CD4-positive, alpha-beta T cell treated with Interleukin-21 for 1 hour (primary cell): ENCODE measurements at regions not wholly inside any gene's neighbourhood (a gene's known extent, or its start where the extent isn't known, plus 50 kb on each side); places are given as distances from the start of the nearest gene placed in this dataset.

Experiments used
- DNase-seq: peaks from one replicate; pipeline ENCODE4 v3.0.0-alpha.2; 2020

DNA sequence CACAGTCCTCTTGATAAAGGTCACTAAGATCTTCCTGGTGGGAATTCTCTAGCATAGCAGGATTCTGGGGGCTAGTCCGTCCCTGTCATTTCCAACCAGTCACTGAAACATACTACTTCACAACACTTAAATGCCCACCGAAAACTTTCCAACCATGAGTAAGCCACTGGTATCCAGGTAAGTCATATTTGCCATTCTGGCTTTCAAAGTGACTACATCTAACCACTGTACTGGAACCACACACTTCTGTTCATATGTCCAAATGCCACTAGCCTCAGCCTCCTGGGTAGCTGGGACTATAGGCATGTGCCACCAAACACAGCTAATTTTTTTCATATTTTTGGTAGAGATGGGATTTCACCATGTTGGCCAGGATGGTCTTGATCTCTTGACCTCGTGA is 64.3 kb upstream of the VANGL1 start:
- no peak for DNase-seq

- no peak for DNase-seq
Measured at GRCh38 chr1:115575661-115576060, 66.1 kb upstream of the VANGL1 start.

- no peak for DNase-seq
Measured at GRCh38 chr1:115572710-115573109, 69.1 kb upstream of the VANGL1 start.

DNA sequence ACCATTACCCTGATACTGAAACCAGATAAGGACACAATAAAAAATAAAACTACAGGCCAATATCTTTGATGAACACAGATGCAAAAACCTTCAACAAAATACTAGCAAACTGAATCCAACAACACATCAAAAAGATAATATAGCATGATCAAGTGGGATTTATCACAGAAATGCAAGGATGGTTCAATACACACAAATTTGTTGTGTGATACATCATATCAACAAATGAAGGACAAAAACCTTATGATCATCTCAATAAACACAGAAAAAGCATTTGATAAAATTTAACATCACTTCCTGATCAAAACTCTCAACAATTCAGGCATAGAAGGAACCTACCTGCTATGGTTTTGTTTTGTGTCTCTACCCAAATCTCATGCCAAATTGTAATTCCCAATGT is 74.3 kb upstream of the VANGL1 start:
- DNase-seq, result no peak

DNA sequence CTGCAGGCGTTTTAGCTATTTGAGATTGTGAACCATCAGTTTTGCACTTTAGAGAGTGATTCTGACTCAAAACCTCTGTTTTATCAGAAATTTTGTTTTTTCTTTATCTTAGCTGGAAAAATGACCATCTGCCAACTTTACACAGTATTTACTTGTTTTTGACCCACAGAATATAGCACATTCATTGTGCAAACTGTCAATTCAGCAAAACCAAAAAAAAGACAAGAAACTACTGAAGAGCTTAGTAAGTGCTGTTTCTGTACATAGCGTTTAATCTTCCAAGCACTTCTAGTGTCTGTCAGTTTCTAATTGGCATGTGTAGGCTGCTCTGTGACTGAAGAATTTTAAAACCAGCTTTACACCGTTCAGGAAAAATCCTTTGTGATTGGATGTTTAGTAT is 76.0 kb upstream of the VANGL1 start:
- DNase-seq, result no peak

DNA sequence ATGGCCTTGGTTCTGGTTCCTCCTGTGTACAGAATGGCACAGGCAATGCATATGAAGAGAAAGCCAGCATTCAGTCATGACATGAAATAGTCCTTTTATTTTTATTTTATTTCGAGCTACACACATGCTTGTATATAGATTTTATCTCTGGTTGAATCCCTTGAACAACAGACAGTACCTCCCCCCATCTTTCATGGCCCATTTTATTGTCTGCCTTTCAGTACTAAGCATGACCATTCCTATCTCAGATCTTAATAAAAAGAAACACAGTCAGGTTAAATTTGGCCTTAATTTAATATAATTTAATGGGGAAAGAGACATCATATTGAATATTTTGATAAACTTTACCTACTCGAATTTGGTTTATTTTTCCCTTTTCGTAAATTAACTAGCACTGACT is 76.4 kb upstream of the VANGL1 start:
- no peak for DNase-seq

GRCh38 chr1:115564201-115564600 is 77.6 kb upstream of the VANGL1 start:
- no peak for DNase-seq

- no peak for DNase-seq
Measured at GRCh38 chr1:115560027-115560426, 81.7 kb upstream of the VANGL1 start.

DNA sequence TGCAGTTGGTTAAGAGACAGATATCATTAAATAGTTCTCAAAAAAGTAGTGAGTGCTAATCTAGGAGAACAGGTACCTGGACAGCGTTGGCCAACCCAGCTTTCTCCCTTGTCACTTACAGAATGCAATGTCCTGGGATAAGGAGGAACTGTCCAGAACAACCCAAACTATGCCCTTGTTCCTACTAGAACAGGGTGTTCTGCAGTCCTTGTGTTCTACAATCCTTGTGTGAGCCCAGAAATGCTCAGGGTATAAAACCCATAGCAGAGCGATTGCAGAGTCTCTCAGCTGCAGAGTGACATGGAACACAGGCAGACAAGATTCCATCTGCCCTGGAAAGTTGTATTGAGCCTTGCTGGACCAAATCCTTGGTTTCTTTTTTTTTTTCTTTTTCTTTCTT is 83.5 kb upstream of the VANGL1 start:
- no peak for DNase-seq

DNA sequence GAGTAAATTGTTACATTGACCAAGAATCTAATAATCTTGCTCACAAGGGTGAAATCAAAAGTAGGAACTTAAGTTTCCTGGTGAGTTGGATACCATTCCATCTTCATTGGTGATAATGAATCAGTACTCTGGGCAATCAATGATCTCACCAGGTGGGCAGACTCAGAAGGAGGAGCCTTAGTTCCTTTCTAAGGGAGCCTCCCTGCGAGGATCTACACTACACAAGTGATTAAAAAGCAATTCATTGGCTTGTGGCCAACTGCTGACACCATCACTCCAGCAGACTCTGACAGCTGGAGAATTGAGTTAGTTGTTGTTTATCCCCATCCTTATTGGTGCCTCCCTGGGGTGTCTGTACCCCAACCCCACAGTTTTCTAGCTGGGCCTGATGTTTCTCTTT is 84.1 kb upstream of the VANGL1 start:
- no peak for DNase-seq

DNA sequence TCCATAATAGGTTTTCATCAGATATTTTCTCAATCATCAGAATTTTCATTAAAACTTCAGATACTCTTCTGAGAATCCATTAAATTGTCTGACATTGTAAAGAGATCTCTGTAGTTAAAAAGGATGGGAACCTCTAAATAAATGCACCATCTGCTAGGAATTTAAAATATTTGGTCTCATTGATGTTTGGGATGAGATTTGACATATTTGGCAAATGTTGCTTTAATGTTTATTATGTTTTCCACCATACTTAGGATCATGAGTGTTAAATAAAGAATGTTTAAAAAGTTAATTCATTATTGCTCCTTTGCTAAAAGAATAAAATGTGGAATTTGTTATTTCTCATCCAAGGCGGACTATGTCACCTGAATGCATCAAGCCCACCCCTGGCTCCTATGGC is 85.5 kb upstream of the VANGL1 start:
- no peak for DNase-seq

DNA sequence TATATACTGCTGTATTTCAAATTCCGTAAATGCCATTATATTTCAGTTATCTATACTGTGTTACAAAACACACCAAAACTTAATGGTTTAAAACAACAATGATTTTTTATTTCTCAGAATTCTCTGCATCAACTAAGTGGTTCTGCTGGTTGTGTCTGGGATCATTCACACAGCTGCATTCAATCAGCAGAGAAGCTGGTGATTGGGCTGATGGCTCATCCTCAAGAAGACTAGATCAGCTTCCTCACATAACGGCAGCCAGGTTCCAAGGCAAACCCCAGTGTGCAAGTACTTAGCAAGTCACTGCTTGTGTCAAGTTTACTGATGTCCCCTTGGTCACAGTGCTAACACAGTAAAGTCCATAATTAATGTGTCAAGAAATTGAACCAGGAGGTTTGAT is 86.3 kb upstream of the VANGL1 start:
- DNase-seq, result no peak

GRCh38 chr1:115547696-115548095 is 94.1 kb upstream of the VANGL1 start:
- DNase-seq, result no peak

- DNase-seq, result no peak
Measured at GRCh38 chr1:115546846-115547245, 94.9 kb upstream of the VANGL1 start.

DNA sequence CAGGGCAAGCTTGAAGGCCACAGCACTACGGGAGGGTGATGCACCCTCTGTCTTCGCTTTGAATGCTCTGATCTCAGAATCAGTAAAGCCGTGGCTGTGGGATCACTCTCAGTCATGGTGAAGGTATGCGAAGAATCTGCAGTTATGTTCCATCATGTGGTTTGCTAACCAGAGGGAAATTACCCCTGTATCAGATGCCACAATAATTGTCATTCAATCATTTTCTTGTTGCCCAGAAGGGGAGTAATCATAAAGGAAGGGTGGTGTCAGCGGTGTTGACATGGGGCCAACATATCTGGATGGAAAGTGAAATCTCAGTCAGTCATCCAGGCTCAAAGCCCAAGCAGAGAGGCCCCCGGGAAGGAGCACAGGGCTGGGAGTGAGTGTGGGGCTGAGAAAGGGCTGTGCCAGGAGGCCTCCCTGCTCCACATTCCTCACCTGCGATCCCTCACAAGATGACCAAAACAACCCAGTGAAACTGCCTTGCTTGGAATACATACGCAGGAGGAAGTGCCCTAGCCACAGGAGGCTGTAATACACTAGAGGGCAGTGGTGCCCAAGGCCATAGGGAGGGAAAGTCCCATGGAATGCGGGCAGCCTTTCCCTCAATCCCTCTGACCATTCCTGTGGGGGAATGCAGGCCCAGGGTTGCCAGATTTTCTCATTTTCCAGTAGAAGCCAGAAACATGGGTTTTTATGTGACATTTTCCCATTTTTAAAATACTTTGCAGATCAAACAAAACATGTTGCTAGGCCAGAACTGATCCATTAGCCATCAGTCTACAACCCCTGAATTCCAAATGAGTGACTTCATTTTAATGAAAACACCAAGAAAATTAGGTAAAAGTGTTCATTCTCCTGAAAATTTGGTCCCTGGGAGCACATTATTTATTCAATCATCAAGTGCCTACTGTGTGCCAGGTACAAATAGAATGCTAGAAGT is 95.7 kb upstream of the VANGL1 start:
- no peak for DNase-seq

GRCh38 chr1:115545096-115545720 is 96.6 kb upstream of the VANGL1 start:
- DNase-seq, result no peak

- no peak for DNase-seq
Measured at GRCh38 chr1:115544131-115544530, 97.6 kb upstream of the VANGL1 start.

GRCh38 chr1:115543247-115543646 is 98.5 kb upstream of the VANGL1 start:
- no peak for DNase-seq

- DNase-seq, result no peak
Measured at GRCh38 chr1:115539736-115540135, 102.0 kb upstream of the VANGL1 start.

DNA sequence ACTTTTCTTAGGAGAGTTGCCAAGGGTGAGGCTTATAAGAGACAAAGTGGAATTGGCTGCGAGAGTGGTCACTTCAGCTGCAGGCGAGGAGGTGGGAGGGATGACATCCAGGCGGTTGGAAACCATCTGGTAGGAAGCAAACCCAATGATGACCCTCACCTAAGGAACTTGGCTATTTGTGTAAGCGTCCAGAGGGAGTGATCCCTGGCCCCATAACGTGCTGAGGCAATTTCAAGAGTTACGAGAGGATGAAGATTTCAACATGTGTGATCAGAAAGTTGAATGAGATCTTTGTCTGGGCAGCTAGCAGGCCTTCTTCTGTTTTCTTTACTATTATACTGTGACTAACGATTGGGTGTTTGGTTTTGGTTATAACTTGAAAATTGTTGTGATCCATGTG is 102.7 kb upstream of the VANGL1 start:
- DNase-seq, result no peak

DNA sequence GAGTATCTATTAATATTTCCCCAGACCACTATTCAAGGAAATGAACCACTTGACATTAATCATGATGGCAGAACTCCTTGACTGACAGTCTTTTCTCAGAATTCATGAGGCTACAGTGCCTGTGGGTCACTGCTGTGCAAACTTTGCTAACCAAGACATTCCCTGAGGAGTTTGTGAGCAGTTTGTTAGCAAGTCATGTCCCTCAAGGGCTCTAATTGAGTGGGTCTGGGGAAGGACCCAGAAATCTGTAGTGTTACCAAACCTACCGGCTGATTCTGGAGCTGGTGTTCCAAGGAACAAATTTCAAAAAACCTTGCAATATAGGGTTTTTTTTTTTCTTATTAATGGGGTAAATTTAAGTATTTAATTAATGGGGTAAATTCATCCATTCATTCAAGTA is 103.2 kb upstream of the VANGL1 start:
- DNase-seq, result no peak

- DNase-seq, result no peak
Measured at GRCh38 chr1:115537415-115537814, 104.4 kb upstream of the VANGL1 start.

- DNase-seq, result no peak
Measured at GRCh38 chr1:115536279-115536816, 105.4 kb upstream of the VANGL1 start.

DNA sequence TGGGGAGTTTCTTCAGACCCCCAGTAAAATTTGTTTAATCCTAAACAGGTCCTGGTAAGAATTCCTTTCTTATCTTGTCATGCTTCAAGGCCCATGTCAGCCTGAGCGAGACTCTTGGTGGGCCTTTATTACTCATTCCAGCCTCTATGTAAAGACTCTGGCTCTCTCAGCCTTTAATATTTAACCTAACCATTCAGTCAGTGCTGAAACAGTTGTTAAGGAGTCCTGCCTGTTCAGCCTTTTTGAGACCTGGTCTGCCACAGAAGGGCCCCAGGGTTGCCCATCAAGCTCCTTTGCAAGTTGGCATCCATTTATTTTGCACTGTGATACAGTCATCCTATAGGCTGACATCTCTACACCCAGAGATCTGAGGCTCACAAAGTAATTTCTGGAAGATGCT is 107.7 kb upstream of the VANGL1 start:
- DNase-seq, result no peak
